PC-9 (cell line): ENCODE measurements at regions not wholly inside any gene's neighbourhood (a gene's known extent, or its start where the extent isn't known, plus 50 kb on each side); places are given as distances from the start of the nearest gene placed in this dataset.

Experiments used
- EZH2 ChIP-seq: fragments of 200-600 bp; sonication (generic); IDR thresholded peaks from 2 replicates; pipeline ENCODE4 v1.8.0; 2017; ENCODE audit warnings: antibody characterized with exemption, low read depth
- TF ChIP-seq, protein P1 (sequence below): fragments of 200-600 bp; sonication (generic); conservative IDR thresholded peaks from 2 replicates; pipeline ENCODE4 v1.6.1; 2017; ENCODE audit warnings: mixed run types, antibody characterized with exemption, mild to moderate bottlenecking, moderate library complexity

DNA sequence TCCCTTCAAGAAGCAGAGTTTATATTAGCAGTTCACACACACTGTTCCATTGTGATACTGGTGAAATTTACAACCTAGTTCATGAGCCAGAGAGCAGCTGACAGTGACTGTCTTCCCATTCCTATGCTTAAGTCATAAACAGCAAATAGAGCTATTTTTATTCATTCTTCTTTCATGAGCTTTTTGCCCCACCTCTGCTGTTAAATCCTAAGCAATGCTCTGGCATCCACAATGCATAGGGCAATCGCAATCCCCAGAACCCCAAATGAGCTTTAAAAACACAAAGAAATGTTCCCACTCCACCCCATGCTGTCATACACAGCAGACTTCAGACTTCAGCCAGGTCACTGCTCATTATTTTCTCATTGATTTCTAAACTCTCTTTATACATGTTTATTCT, 307.5 kb downstream of the ETS1 start:
- TF ChIP-seq, protein P1, sequence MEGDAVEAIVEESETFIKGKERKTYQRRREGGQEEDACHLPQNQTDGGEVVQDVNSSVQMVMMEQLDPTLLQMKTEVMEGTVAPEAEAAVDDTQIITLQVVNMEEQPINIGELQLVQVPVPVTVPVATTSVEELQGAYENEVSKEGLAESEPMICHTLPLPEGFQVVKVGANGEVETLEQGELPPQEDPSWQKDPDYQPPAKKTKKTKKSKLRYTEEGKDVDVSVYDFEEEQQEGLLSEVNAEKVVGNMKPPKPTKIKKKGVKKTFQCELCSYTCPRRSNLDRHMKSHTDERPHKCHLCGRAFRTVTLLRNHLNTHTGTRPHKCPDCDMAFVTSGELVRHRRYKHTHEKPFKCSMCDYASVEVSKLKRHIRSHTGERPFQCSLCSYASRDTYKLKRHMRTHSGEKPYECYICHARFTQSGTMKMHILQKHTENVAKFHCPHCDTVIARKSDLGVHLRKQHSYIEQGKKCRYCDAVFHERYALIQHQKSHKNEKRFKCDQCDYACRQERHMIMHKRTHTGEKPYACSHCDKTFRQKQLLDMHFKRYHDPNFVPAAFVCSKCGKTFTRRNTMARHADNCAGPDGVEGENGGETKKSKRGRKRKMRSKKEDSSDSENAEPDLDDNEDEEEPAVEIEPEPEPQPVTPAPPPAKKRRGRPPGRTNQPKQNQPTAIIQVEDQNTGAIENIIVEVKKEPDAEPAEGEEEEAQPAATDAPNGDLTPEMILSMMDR: no peak
- TF ChIP-seq EZH2: no peak
